ENCODE measurements at regions not wholly inside any gene's neighbourhood (a gene's known extent, or its start where the extent isn't known, plus 50 kb on each side); places are given as distances from the start of the nearest gene placed in this dataset.

GRCh38 chr2:120672526-120673204 lies 63.0 kb upstream of the GLI2 start (continued):
- TF ChIP-seq IRF5 (IDR thresholded peaks at IDR 0.05; ENCODE audit: borderline replicate concordance): no peak
- TF ChIP-seq RELA (IDR thresholded peaks at IDR 0.05; ENCODE audit: borderline replicate concordance, partially characterized antibody): no peak
- no peak for TF ChIP-seq ZNF24 (IDR thresholded peaks at IDR 0.05)
- no peak for TF ChIP-seq SIX5 (IDR thresholded peaks at IDR 0.05; ENCODE audit: low read depth, low read length, severe bottlenecking)
- no peak for TF ChIP-seq SMC3 (IDR thresholded peaks at IDR 0.05; ENCODE audit: borderline replicate concordance, low read length)
- TF ChIP-seq TCF3 (IDR thresholded peaks at IDR 0.05; ENCODE audit: borderline replicate concordance, insufficient read depth, low read depth, low read length): no peak
- TF ChIP-seq ZBED1 (IDR thresholded peaks at IDR 0.05; ENCODE audit: borderline replicate concordance): no peak
- TF ChIP-seq, protein P1, sequence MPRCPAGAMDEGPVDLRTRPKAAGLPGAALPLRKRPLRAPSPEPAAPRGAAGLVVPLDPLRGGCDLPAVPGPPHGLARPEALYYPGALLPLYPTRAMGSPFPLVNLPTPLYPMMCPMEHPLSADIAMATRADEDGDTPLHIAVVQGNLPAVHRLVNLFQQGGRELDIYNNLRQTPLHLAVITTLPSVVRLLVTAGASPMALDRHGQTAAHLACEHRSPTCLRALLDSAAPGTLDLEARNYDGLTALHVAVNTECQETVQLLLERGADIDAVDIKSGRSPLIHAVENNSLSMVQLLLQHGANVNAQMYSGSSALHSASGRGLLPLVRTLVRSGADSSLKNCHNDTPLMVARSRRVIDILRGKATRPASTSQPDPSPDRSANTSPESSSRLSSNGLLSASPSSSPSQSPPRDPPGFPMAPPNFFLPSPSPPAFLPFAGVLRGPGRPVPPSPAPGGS (IDR thresholded peaks at IDR 0.05; ENCODE audit: borderline replicate concordance, insufficient read depth, low read depth, low read length, poor library complexity, severe bottlenecking): no peak
- TF ChIP-seq, protein P2, sequence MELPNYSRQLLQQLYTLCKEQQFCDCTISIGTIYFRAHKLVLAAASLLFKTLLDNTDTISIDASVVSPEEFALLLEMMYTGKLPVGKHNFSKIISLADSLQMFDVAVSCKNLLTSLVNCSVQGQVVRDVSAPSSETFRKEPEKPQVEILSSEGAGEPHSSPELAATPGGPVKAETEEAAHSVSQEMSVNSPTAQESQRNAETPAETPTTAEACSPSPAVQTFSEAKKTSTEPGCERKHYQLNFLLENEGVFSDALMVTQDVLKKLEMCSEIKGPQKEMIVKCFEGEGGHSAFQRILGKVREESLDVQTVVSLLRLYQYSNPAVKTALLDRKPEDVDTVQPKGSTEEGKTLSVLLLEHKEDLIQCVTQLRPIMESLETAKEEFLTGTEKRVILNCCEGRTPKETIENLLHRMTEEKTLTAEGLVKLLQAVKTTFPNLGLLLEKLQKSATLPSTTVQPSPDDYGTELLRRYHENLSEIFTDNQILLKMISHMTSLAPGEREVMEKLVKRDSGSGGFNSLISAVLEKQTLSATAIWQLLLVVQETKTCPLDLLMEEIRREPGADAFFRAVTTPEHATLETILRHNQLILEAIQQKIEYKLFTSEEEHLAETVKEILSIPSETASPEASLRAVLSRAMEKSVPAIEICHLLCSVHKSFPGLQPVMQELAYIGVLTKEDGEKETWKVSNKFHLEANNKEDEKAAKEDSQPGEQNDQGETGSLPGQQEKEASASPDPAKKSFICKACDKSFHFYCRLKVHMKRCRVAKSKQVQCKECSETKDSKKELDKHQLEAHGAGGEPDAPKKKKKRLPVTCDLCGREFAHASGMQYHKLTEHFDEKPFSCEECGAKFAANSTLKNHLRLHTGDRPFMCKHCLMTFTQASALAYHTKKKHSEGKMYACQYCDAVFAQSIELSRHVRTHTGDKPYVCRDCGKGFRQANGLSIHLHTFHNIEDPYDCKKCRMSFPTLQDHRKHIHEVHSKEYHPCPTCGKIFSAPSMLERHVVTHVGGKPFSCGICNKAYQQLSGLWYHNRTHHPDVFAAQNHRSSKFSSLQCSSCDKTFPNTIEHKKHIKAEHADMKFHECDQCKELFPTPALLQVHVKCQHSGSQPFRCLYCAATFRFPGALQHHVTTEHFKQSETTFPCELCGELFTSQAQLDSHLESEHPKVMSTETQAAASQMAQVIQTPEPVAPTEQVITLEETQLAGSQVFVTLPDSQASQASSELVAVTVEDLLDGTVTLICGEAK (IDR thresholded peaks at IDR 0.05; ENCODE audit: borderline replicate concordance): no peak
- no peak for TF ChIP-seq NR2C2 (IDR thresholded peaks at IDR 0.05; ENCODE audit: borderline replicate concordance, control insufficient read depth, insufficient read length, low read depth)

All from GM12878 (cell line).